OCI-M2 (cell line): ENCODE measurements at regions not wholly inside any gene's neighbourhood (a gene's known extent, or its start where the extent isn't known, plus 50 kb on each side); places are given as distances from the start of the nearest gene placed in this dataset.
A peak's percentile ranks its signal among the peaks of the same experiment; 100 is the strongest.

Source experiments
- DNase-seq: peaks from one replicate; lab custom pipeline; 2025; ENCODE audit not compliant: unreplicated experiment; lab: John Stamatoyannopoulos, UW

DNA sequence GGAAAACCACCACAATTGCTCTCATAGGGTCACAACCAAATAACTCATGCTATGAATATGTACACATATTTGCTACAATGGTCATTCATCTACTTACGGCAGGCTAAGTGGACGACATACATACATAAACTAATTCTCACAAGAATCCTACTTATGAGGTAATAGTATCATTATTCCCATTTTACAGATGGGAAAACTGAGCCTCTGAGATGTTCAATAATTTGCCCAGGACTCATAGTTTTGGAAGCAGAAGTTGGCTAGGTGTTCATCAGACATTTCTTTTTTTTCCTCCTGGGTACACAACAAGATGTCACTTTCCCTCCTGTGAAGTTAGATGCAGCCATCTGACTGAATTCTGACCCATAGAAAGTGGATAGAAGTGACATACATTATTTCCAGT, 89.0 kb upstream of the PKDCC start:
- no peak for DNase-seq

DNA sequence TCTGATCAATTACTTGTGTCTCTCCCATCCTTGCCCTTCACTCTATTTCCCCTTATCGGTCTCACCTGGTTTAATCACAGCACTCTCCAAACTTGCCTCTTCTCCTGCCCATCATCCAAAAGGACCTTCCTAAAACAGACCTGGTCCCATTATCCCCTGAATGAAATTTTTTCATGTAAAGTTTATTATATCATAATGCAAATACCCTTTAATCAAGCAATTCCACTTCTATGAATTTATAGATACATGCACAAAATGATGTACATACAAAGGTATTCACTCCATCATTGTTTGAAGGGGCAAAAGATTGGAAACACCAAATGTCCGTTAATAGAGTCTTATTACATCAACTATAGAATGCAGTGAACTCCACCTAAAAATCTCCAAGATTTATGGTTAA, 88.1 kb upstream of the PKDCC start:
- DNase-seq = no peak

DNA sequence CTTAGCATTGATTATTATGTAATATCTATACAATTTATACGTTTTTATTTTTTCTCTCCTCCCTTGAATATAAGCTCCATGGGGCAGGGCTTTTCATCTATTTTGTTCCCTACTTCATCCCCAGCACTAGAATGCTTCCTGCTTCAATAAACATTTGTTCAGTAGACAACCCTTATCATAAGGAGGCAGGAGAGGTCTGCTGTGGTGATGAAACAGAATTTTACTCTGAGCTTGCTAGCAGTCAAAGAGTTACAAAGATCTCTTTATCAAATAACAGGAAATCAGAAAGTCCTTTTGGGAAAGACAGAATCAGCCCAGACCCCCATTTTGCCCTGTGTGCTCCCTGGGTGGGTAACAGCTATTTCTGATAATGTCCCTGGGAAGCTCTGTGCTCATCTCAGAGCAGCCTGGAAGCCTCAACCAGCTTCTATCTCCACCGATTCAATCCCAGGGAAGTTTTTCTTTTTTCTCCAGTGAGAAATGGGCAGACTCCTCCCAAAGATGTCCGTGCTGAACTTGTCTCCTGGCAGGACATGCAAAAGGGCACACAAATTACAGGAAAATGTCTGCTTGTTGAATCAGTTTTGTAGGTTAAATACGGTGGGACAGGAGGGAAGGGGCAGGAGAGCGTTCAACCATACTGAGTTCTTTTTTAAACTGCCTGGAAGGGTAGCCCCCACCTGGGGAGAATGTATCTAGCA, 84.7 kb upstream of the PKDCC start:
- DNase-seq = no peak

DNA sequence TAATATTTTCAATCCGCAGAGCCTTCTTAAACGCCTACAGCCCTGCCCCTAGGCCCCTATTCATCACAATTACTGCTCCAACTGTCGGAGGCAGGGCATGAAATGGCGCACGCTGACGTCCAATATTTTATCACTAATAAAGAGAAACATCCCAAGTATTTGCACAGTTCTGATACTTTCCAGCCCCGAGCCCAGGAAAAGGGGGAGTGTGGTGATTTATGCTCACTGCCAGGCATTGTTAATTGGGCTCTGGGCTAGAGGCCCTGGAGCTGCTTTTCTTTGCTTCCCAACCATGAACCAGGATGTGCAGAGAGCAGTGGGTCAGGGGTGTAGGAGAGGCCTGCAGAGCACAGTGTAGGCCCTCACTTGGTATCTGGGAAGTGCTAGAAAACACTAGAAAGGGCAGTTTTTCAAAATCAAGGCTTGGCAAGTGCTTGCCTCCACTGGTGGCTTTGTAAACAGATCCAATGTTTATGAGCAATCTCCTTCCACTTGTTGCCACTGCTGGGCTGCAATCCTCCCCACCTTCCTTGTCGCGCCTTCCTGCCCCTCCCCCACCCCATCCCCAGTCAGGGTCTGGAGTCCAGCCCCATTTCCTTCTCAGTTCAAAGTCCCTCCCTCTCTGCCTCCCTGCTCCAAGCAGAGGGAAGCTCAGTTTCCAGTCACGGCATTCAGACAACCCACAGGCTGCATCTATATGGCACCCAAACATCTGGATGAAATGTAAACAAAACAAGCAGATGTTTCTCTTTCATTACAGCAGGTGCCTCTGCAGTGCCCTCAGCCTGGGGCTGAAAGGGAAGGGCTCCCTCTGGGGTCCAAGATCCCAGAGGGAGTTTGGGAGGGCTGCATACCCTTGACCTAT, 83.9 kb upstream of the PKDCC start:
- no peak for DNase-seq

DNA sequence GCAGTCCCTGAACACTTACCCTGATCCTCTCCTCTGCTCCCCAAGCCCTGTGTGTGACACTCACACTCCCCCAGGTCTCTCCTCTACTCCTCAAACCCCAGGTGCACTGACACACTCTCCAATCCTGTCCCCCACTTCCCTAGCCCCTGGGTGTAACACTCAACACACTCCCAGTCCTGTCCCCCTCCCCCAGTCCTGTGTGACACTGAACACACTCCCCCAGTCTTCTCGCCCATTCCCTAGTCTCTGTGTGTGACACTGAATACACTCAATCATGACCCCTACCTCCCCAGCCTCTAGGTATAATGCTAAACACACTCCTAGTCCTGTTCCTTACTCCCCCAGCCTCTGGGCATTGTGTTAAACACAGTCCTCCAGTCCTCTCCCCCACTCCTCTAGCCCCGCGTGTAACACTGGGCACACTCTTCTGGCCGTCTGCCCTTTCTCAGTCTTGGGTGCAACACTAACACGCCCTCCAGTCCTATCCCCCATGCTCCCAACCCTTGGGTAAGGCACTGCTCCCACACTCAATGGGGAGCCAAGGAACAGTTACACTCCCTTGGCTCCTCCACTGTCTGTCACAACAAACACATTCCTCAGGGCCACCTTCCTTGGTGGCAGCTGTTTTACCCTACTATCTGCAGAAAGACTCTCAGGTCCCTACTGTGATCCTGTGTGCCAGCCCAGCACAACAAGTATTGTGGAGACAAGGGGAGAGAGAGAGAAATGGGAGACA, 82.5 kb upstream of the PKDCC start:
- DNase-seq = no peak

DNA sequence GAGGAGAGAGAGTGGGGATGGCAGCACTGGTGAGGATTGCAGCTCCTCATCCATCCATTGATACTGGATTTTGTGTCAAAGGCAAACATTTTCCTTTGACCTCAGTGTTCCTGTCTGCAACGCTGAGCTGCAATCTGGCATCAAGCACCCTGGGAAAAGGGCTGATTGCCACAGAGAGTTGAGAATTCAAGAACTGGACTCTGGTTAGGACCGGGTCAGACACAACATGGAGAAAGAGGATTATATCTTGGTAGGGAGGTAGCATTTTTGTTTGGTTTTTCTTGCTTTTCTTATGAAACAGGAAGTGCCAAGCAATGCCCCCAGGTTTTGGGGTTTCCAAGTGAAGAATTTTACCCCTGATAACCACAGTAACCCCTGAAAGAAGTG, 81.9 kb upstream of the PKDCC start:
- no peak for DNase-seq

DNA sequence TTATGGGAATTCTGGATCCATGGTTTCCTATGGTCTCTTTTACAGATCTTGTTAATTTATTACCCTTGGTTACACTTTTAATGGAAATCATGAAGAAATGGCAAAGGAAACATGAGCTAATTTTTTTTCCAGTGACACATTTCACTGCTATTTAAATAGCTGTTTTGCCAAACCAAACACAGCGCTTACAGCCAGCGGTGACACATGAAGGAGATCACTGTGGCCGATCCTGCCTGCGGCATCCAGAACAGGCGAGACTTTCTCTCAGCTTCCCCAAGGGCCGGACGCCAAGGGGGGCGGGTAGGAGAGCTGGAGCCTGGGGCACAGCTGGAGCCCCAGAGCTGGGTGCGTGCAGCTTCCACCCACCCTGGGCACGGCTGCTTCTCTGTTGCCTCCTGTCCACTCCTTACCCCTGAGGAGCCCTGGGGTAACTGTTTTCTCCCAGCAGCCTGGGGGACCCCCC, 81.4 kb upstream of the PKDCC start:
- no peak for DNase-seq

DNA sequence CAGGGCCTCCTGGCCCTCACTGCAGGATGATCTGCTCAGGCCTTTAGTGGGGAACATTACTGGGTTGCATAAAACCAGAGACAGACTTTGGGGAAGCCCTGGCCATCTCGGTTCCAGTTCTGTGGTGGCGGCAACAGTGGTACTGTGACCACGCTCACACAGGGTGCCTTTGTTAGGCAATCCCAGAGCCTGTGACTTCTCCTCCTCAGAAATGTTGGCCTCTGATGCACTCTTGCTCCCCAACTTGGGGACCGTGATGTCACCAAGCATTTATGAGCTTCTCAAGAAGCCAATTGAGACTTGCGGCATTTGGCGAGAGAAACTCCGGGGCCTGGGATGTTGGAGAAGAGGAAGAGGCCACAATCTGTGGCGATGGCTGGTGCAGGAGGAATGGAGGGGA, 80.9 kb upstream of the PKDCC start:
- no peak for DNase-seq

DNA sequence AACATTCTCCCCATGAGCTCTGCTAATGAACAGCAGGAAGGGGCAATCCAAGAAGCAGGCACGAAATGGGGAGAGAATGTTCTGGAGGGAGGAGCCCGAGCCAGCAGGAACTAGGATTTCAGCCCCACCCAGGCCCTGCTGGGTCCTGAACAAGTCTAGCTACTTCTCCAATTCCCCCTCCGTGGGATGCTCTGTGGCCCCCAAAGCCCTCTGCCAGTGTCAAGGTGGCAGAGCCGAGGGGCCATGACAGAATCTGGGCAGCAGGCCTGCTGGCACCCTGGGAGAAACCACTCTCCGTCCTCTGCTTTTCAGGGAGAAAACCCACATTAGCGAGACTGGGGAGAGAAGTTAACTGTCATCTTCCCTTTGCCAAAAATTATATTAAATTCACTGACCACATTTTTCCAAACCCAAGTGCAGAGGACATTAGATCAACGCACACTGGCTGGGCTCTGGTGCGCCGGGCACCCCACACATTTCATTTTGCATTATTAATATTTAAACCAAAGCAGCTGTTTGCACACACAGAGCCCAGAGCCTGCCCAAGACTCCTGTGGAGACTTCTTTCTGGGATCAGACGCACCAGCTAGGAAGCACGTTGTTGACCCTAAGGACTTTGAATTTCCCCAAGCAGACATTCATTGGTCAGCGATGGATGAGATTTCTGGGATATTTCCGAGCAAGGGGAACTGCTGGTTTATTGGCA, 80.2 kb upstream of the PKDCC start:
- DNase-seq = no peak

DNA sequence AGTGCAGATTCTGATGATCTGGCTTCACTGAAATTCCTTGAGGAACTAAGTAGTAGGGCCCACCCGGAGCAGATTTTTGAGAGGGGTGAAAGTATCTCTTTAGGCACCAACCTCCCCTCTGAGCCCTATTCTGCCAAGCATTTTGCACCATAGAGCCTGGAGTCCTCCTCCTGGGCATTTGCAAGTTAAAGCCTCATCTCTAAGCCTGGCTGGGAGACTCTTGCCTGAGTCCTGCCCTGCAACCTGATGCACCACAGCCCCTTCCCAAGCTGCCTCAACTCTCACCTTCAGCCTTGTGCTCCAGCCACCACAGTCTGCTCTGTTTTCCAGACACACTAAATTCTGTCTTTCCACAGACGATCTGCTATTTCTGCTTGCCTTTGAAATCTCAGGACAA, 79.6 kb upstream of the PKDCC start:
- DNase-seq = no peak

DNA sequence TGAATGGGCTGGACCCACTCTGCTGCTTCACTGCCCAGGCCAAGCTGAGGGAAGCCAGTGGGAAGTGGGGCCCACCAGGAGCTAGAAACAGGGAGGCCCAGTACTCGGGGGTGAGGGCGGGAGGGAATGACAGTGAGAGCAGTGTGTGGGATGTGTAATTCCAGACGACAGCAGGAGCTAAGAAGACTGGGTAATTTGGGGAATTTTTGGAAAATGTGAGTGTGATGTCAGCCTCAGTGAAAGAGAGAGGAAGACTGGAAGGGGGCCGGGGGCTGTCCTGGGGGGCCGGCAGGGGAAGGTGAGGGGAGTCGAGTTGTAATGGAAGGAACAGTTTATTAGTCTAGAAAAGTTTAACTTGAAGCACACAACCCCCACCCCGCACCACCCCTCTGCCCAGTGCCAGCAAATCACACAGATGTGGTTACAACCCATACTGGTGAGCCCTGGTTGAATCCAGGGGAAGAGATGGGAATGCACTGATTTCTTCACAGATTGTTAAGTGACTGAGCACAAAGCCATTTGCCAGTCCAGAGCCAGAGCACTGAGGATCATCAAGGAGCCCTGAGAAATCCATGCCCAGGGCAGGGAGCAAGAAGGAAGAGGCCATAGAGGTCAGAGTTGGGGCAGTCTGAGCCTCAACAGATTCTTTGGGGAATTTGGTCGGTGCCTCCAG, 76.7 kb upstream of the PKDCC start:
- no peak for DNase-seq

DNA sequence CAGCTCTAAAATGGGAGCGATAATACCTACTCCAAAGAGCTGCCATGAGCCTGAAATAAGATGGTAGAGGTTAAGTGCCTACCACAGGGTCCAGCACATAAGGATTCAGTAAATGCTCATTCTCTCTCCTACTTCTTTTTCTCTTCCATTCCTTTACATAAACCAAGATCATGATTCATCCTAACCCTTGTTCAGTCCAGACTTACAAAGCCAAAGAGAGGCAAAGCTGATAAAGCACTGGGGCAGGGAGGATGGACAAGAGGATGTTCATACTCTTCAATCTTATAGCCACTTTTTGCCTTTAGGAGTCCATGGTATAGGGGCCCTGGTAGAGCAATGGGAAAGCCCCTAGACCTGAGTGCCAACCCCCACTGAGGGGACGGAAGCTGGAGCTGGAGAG, 75.6 kb upstream of the PKDCC start:
- no peak for DNase-seq

DNA sequence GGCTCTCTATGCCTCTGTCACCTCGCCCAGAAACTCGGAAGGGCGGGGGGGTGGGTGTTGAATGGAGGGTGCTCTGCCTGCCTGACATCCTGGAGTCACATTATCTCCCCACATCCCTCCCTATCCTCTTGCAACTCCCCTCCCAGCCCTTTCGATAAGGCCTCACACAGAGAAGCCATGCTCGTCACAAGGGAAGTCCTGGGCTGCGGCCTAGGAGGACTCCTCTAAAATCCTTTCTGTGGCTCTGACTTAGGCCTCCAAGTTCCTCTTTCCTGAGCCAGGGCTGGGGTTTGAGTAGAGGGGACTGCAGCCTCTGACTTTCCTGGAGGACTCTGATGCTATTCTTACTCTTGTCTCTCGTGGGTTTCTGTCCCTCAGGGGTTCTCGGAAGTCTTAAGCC, 75.0 kb upstream of the PKDCC start:
- peak; percentile 13 for DNase-seq

DNA sequence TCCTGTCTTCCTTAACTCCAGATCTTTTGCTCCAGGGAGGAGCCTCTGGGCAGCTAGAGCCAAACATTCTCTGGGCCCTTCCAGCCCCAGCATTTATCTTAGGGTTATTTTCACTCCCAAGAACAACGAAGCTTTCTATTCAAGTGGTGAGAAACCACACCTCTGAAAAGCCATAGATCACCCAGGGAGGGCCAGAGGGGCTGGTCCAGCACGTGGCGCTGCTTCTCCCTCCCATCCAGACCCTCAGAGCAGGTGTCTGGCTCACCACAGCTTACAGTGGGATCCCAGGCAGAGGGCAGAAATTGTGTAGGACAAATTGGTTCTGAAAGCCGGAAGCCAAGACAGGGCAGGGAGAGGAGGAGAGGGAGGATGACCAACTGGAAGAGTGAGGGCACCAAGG, 74.0 kb upstream of the PKDCC start:
- no peak for DNase-seq

DNA sequence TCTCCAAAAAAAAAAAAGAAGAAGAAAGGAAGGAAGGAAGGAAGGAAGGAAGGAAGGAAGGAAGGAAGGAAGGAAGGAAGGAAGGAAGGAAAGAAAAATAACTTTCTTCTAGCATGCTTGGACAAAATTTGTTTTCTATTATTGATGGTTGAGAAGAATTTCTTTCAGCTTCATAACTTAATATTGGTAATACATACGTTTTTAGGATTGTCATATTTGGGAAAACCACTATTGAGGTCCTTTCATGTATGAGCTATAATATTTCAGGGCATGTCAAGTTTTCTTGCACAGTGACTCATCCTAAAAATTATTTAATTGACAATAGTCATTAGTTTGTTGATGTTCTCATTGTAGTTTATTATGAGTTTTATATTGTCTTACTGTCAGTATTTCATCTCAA, 66.4 kb upstream of the PKDCC start:
- DNase-seq = no peak

DNA sequence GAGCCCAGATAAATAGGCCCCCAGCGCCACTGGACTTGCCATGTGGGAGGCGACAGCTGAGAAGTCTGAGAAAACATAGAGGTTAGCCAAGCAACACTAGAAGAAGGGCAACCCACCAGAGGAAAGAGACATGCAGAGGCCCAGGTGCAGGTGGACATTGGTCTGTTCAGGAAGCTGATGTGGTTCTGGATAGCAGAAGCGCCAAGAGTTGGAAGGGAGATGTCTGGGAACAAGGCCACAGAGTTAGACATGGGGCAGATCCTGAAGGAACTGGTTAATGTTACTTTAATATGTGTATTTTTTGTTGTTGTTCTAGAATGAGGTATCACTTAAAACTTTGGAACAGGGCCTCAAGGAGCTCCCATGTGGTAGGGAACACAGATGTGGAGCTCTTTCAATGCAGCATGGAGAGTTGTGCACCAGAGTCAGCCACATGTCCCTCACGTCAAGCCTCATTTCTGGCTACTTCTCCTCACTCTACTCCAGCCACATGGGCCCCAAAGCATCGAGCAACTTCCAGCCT, 62.2 kb upstream of the PKDCC start:
- no peak for DNase-seq

DNA sequence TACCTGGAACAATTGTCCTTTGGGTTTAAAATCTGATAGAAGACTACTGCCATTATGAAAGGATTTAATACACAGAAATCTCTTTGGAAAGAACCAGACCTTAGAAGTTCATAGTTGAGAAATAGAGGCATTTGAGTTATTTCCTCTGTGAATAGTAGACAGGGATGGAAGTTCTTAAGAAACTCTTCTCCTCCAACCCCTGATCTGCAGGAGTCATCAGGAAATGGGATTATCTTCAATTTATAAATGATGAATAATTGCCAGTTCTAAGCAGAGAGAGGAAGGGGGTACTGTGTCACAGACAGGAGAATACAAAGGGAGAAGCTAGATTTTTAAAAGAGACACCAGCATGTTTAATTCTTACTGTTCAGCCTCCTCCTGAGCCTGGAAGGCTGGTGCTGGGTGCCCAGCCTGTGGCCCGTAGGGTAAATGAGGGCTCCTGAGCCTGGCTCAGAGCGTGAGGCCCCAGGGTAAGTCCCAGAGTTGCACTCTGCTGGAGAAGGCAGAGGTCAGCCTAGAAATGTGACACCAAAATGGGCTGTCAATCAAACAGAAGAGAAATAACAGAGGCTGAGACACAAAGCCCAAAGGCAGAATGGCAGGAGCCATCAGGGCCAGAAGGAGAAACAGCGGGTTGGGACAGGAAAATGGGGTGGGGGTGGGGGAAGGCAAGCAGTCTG, 58.2 kb upstream of the PKDCC start:
- no peak for DNase-seq

DNA sequence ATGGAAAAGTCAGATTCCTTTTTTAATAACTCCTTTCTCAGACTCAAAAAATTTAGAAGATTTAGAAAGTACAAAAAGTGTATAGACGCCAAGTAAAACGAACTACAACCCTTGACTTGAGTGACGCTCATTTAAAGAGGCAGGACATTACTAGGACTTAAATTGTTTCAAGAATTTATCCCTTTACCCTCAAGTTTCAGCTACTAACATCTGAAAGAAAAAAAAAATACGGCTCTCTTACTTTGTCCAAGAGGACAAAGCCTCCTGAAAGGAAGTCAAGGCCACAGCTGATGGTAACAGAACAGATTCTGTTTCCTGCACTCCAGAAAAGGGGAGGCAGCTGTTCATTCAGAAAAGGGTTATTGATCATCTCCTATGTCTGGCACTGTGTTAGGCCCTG, 57.6 kb upstream of the PKDCC start:
- no peak for DNase-seq

DNA sequence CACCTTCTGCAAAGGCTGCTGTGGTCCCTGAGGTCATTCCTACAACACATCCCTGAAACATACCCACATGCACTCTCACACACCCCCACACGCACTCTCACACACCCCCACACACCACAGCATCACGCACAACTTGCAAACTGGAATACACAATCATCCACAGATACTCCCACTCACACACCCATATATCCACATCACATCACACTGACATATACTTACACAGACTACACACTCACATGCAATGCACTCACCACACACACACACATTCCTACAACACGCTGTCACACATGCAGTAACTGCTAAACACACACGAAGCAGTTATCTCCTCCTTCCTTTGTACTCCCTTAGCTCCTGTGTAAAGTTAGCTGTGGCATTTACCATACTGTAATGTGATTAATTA, 57.1 kb upstream of the PKDCC start:
- DNase-seq = no peak

DNA sequence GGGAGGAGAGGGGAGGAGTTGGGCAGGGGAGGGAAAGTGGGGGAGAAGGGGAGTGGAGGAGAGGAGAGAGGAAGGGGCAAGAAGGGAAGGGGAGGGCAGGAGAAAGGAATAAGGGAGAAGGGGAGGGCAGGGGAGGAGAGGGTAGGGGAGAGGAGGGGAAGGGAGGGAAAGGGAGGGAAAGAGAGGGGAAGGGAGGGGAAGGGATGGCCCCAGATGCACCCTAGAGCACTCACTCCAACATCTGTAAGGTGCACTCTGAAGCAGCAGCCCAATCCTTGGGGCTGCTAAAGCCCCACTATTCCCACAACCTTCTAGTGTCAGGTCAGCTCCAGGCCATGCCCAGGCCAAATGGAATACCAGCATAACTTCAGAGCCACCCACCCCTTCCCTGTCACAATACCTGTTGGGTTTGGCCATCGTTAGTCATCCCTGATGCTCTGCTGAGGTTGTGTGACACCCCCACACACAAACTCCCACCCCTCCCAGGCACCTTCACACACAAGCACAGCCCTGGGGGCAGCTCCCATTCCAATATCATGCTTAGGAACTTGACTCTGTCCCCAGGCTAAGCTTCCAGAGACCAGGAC, 55.7 kb upstream of the PKDCC start:
- DNase-seq = no peak
